ENCODE measurements at regions not wholly inside any gene's neighbourhood (a gene's known extent, or its start where the extent isn't known, plus 50 kb on each side); places are given as distances from the start of the nearest gene placed in this dataset.

DNA sequence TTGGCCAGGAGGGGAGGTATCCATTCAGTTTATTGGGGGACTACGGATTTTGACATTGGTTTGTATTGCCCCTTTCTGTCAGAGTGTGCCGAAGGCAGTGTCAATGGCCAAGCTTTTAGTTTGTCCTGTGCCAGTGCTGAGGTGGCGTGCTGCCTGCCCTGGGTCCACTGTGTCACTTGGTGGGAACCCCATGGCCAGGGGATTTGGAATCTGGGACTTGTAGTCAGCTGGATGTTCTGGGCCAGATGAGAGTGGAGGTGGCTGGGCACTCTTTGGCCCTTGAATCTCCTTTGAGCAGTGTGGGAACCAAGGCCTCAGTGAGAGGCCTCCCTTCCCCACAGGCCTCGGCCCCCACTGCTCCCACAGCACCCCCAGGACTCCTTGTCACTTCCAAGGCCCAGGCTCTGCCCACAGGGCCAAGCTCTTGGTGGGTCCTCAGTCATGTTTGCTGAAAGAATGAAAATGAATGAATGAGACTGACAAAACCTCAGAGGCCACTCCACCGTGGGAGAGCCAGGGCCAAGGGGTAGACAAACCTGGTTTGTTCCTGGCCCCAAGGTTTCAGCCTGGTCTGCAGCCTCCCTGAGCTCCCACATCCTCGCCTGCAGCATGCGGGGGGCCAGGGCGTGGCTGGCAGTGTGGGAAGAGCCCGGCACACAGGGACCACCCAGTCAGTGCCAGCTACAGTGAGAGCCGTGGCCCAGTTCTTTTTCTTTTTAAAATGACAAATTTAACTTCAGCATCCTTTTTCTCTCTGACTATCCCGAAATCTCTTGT lies 412.2 kb downstream of the MATN1 start:
- no peak for DNase-seq

DNA sequence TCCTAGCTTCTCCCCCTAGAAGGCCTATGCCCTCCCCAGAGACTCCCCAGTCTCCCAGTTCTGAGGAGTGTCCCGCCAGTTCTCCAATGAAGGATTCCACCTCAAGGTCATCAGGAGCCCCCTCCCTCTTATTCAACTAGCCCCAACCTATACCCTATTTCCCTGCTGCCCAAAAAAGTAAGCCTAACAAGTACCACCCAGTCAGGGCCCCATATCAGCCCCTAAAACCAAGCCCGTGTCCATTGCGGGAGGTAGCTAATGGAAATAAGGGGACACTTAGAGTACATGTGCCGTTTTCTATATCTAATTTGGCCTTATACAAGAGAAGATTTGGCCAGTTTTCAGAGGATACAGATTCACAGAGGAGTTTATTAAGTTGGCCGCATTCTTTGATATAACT lies 416.2 kb downstream of the MATN1 start:
- no peak for DNase-seq

DNA sequence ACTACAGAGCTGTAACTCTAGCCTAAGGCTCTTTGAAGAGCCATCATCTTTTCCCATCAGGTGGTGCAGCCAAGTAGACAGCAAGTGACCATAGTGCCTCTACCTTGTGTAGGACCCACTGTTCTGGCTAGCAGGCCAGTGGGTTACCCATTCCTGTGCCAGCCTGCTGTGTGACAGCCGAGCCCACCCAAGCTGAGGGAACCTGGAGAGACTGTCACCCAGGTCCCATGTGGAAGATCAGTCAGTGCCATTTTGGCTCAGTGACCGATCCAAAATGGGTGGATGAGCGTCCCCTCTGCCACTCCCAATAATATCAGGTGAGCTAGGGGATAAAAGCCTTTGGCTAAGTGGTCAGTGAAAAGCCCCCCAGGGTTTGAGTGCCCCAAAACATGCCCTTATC lies 417.9 kb downstream of the MATN1 start:
- no peak for DNase-seq

DNA sequence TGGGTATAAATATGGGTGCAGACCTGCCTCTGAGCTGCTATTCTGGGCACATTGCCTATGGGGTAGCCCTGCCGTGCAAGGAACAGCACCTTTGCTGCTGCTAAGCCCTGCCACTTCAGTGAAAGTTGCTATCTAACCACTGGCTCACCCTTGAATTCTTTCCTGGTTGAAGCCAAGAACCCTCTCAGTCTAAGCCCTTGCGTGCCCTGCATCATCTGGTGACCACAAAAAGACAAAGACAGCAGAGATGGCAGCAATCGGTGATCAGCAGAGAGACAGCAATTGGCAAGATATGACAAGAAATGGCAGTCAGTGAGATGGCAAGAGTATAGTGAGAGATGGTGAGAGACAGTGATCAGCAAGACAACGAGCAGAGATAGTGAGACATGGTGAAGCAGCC lies 418.3 kb downstream of the MATN1 start:
- no peak for DNase-seq

DNA sequence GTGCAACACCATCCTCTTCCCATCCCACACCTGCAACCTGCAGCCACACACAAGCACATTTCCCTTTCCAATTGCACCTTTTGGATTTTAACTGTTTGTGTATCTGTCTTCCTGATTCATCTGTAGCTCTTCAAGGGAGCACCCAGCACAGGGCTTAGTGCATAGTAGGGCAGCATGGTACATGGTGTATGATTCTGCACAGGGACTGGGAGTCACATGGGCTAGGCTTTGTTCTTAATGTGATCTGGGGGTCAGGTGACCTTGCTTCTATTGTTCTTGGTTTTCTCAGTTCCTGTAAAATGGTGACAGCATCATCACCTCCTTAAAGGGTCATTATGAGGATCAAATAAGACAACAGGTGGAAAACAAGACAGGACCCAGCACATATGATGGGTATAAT lies 419.3 kb downstream of the MATN1 start:
- no peak for DNase-seq

DNA sequence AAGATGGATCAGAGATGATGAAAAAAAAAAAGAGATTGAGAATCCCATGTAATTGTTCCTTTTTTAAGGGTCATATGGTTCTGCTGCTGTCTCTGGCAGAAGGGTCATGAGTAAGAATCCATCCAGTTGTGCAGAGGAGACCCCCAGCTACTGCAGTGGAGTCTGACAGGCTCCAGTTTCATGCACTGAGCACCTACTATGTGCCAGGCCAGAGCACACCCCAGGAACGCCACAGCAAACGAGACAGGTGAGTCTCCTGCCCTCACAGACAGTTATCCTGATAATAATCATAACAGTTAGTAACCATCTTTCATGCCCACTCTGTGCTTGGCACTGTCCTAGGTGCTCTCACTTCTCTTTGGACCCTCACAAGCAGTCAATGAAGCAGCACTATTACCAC lies 420.0 kb downstream of the MATN1 start:
- DNase-seq: no peak

DNA sequence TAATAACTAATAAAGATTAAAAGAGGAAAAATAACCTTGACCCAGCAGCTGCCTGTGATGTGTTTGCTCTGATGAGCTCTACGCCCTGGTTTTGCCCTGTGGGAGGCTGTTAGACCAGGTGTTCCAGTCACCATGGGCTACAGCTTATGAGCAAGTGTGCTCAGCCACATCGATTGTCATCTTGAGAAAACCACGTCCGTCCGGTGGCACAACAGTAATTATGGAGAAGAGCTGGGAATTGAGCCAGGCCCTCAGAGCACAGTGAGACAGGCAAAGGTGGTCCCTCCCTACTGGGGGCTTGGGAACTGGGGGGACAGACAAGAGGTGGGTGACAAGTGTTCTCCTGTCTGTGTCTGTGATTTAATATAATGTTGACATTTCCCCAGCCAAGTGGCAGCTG lies 420.5 kb downstream of the MATN1 start:
- no peak for DNase-seq

DNA sequence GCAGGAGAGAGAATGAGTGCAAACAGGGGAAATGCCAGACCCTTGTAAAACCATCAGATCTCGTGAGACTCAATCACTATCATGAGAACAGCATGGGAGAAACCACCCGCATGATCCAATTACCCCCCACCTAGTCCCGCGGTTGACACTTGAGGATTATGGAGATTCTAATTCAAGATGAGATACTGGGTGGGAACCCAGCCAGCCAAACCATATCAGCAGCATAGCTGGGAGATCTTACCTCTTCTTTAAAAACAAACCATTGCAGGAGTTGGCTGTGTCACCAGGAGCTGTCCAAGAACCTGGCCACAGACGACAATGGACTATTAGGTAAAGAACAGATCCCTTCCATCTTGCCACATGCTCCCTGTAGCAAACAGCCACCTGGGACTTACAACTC lies 422.7 kb downstream of the MATN1 start:
- no peak for DNase-seq

DNA sequence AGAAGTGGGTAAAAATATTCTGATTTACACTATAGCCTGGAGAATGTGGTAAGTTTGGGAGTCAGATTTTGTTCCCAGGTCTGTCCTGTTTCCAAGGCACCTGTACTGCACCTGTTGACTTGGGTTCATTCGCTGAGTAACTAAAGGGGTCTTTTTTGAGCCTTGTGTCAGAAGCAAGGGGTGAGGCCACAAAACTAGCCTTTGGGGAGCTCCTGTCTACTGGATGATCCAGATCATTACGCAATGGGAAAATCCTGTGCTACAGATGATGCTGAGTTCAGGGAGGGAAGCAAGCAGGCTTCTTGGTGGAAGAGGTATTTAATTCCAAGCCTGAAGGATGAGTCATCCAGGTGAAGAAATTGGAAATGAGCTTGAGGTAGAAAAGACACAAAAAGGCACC lies 424.0 kb downstream of the MATN1 start:
- no peak for DNase-seq

DNA sequence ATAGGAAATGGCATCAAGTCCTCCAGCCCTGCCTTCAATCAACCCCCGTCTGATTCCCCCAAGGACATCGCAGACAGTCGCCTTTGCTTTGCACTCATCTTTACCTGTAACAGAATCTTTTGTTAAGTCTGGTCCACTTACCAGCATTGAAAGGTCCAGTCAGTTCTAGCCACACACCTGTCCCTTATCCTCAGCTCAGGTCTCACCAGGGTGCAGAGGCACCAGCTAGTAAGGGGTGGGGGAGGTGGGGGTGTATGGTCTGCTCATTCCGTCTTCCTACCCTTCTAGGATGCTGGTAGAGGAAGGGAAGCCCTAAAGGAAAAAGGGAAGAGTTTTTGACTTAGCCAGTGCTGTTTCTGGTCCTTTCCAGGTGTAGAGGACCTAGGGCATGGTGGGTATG lies 427.7 kb downstream of the MATN1 start:
- no peak for DNase-seq

DNA sequence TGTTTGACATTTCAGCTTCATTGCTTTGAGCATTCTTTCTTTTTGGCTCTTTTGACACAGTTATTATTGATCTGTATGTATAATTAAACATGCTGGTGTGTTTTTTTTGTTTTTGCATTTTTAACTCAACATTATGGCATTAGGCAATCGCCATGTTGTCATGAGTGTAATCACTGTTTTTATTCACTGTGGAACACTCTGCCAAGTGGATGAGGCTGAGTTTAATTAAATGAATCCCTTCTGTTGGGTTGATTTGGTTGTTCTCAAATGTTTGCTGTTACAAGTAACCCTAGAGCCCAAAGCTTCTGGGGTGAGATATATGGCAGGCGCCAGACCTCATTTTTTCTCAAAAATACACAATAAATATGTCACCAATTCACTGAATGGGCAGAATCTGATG lies 428.1 kb downstream of the MATN1 start:
- no peak for DNase-seq

DNA sequence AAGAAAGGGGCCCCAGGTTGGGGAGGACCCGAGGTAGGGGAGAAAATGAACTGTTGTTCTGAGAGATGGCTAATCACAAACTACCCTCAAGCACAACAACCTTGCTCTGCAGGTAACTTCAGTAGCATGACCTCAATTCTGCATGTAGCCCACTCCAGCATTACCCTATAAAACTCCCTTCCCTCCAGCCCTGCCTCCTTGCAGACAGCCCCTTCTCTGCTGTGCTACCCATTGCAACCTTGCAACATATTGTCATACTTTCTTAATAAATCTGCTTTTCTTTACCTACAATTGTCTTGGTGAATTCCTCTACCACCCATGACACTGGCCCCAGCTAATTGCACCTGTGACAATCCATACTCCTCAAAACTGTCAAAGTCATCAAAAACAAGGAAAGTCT lies 428.9 kb downstream of the MATN1 start:
- no peak for DNase-seq

DNA sequence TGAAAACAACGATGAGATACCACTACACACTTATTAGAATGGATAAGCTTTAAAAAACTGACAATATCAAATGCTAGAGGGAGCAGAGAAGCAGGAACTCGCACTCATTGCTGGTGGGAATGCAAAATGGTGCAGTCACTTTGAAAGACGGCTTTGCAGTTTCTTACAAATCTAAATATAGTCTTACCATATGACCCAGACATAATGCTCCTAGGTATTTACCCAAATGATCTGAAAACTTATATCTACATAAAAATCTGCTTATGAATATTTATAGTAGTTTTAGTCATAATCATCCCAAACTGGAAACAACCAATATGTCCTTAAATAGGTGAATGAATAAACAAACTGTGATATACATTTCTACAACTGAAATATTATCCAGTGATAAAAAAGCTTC lies 430.9 kb downstream of the MATN1 start:
- DNase-seq: no peak

DNA sequence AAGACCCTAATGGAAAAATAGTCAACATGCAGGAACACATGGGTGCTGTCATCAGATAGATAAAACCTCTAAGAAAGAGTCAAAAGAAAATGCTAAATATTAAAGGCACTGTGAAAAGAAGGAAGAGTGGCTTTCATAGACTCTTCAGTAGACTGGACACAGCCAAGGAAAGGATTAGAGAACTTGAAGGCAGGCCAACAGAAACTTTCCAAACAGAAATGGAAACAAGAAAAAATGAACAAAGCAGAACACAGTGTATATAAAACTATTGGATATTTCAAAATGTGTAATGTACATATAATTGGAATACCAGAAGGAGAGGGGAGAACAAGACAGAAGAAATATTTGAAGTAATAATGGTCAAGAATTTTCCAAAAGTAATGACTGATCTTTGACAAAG lies 431.9 kb downstream of the MATN1 start:
- no peak for DNase-seq

DNA sequence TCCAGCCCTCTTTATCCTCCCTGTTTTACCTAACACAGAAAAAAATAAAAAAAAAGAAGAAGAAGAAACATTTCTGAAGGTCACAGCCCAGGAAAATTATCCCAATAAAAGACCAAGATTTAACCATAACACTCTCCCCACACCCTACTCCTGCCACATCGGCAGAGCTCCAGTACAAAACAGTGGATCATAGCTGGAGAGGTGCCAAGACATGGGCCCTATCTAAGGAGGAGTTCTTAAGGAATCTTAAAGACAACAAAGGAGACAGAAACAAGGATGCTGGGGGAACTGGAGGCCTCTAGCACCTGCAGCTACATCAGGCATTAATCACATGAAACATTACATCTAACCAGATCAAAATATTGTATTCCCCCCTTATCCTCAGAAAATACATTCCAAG lies 432.8 kb downstream of the MATN1 start:
- no peak for DNase-seq

DNA sequence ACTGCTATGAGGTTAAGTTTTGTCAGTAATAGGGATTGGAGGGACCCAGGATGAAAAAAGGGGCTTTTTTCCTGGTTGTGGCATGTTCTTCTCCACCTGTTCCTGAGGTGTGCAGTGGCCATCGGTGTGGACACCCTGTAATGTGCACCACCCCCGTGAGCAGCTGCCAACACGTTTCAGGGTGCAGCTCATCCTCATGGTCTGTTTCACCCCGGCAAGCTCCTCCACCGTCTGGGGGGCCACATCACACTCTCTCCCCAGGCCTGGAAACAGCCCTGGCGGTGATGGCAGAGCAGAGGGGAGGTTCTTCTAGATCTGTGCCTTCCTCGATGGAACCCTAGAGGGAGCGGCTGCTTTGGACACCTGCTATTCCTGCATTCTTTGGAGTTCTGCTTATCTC lies 435.4 kb downstream of the MATN1 start:
- DNase-seq: no peak

DNA sequence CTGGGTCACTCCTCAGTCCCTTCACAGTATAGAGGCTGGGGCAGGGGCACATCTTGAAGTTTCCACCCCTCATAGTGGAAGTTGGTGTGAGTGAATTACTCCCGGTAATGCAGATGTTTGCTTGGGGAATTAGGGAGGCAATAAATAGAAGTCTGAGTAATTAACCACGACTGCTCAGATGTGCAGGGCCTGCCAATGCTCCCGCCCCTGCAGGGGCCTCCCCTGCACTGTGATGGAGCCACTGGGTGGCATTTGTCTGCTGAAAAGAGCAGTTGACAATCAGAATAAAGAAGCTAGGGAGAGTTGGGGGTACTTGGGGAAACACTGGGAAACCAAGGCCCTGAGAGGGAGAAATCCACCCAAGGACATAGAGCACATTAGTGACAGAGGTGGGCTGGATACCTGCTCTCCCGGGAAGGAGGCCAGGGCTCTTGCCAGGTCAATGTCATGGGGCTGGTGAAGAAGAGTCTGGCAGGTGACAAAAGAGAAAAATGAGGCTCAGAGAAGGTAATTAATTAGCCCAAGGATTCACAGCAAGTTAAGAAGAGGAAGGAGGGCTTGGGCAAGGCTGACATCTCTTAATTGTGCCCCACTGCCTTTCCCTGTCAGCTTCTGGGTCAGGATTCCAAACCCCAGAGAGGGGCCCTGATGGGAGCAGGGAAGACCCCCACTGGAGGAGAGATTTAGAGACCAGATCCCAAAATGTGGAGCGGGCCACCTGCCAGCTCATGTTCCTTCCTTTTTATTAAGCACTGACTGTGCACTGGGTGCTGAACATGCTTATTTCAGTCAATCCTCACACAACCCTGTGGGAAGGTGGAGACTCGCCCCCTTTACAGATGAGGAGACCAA lies 436.2 kb downstream of the MATN1 start:
- DNase-seq: no peak

DNA sequence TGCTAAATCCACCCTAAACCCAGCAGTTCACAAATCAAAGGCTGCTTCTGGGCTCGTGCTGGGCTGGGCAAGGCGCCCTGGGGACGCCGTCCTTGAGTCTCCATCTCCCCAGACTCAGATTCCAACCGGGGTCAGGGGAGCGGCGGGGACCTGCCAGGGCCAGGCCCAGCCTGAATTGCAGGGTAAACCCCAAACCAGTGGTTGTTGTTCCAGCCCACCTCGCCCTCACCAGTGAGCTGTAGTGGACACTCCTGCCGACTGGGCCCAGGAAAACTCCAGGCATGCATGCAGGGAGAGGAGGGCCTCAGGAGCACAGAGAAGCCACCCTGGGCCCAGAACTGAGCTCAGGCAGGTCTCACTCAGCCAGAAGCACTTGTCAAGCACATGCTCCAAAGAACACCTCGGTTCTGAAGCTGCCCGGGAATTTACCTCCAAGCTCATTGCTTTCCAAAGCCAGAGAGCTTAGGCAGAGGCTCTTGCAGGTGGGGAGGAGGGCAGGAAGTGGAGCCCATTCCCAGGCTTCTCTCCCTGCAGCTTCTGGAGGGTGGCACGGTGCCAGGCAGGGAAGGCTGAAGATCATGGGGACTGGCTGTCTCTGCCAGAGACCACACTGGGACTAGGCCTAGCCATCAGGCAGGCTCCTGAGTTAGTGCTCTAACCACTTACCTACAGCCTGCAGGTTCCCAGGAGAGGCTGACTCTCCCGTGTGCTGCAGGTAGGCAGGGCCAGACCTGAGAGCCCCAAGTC lies 437.0 kb downstream of the MATN1 start:
- no peak for DNase-seq

DNA sequence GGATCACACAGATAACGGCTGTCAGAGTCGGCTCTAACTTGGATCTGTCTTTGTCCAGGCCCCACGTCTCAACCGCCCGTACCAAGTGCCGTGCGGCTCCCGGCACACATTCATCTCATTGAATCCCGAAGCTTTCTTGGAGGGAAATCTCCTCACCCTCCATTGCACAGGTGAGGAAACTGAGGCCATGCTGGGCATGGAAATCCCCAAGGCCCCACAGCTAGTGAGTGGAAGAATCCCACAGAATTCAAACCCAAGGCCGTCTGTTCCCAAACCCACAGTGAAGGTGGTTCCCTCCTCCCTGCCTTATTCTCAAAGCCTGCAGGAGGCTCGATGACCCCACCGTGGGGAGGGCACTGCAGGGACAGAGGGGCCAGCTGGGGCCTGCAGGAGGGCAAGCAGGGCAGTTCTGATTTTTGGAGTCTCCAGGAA lies 437.9 kb downstream of the MATN1 start:
- no peak for DNase-seq

DNA sequence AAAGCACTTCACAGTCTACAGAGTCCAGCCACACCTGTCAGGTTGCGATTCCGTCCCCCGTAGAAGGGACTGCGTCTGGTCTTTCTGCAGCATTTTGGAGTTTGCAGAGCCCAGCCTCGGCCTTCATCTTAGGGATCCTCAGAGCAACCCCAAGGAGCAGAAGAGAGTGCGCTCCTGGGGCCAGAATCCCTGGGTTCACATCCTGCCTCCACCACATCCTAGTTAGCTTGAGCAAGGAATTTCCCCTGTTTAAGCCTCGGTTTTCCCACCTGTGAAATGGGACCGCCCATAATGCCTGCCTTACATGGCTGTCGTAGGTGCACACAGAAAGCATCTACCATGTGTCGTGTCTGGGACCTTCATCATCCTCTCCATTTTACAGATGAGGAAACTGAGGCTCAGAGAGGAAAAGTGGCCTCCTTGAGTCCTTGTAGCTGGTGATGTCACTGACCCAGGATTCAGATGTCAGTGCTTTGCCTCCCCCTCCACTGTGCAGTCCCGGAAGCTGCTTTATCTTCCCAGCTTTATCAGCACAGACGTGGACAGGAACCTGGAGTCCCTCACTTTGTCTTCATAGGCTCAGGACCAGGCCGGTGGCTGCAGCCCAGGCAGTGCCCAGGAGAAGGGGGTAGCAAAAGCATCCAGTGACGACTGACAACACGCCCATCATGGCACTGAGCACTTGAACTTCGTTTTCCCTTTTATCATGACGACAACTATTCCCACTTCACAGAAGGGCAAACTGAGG lies 438.5 kb downstream of the MATN1 start:
- no peak for DNase-seq

DNA sequence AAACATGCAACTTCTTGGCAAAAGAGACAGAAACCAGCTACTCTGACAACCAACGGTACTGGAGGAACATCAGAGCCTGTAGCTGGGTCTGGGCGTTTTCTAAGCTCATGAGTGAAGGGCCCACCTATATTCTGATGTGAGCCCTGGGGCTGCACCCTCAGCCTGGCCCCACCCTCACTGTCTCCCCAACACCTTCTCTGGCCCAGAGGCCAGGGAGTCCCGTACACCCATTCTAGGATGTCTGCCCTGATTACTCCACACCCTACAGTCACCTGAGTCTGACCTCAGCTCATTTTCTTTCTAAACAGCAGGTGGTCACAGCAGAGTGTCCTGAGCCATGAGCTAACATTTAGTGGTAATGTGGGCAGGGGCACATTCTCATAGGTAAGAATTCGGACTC lies 439.2 kb downstream of the MATN1 start:
- DNase-seq: no peak

DNA sequence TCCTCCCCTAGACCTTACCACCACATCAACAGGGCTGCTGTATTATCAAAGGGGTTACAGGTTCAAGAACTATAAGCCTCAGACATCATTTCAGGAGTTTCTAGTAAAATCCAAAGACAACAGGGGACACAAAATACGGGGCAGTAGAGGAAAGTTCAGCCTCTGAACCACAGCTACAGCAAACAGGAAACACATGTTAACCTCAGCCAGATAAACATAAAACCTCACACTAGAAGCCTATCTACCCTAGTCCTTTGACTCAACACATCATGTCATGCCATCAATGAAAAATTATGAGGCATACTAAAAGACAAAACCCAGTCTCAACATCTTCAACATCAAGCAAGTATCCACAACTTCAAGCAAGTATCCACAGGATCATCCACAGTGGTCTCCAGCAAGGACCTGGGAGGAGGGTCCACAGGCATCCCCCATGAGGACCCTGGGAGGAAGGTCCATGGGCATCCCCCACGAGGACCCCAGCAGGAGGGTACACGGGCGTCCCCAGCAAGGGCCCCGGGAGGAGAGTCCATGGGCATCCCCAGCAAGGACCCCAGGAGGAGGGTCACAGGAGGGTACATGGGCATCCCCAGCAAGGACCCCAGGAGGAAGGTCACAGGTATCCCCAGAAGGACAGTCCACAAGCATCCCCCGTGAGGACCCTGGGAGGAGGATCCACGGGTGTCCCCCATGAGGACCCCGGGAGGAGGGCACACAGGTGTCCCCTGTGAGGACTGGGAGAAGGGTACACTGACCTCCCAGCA lies 440.0 kb downstream of the MATN1 start:
- DNase-seq: no peak

All from activated T-cell treated with anti-CD3 and anti-CD28 coated beads, Interleukin-2, amount 50 U/mL, for 48 hours (primary cell).